ENCODE measurements at regions not wholly inside any gene's neighbourhood (a gene's known extent, or its start where the extent isn't known, plus 50 kb on each side); places are given as distances from the start of the nearest gene placed in this dataset.
A peak's percentile ranks its signal among the peaks of the same experiment; 100 is the strongest.

GRCh38 chr16:86243571-86244154 lies 266.7 kb upstream of the FOXF1 start:
- H3K4me3 ChIP-seq = no peak overlapping the region
- intact Hi-C loops (cut with DNase I) = no loop called here
- no peaks in the 10 kb centered on the region for H3K9me3 ChIP-seq
- peaks cover 7% of the 10 kb centered on the region for H3K4me1 ChIP-seq
- TF ChIP-seq CTCF (IDR thresholded peaks at IDR 0.05) = no peak
- peak overlapping the region; percentile 58 for H3K27ac ChIP-seq
- H3K36me3 ChIP-seq = no peaks in the 10 kb centered on the region
- no peak for ATAC-seq
- no peak for DNase-seq
- peaks cover 5% of the 10 kb centered on the region for H3K27me3 ChIP-seq (ENCODE audit: low read depth)

GRCh38 chr16:86244158-86244557 lies 266.2 kb upstream of the FOXF1 start:
- DNase-seq (no peak), ATAC-seq (no peak)
- Histone ChIP-seq H3K4me1 (peaks cover 7% of the 10 kb centered on the region), H3K36me3 (no peaks in the 10 kb centered on the region), H3K4me3 (no peak overlapping the region), H3K27ac (peak overlapping the region; percentile 58), H3K27me3 (ENCODE audit: low read depth) (peaks cover 5% of the 10 kb centered on the region), H3K9me3 (no peaks in the 10 kb centered on the region)
- TF ChIP-seq CTCF (IDR thresholded peaks at IDR 0.05) = no peak
- intact Hi-C loops (cut with DNase I) = no loop called here

- no peaks in the 10 kb centered on the region for H3K36me3 ChIP-seq
- no peak overlapping the region for H3K27ac ChIP-seq
- TF ChIP-seq CTCF (IDR thresholded peaks at IDR 0.05) = no peak
- peaks cover 7% of the 10 kb centered on the region for H3K4me1 ChIP-seq
- ATAC-seq = no peak
- H3K9me3 ChIP-seq = no peaks in the 10 kb centered on the region
- H3K4me3 ChIP-seq = no peak overlapping the region
- intact Hi-C loops (cut with DNase I) = no loop called here
- DNase-seq = no peak
- H3K27me3 ChIP-seq (ENCODE audit: low read depth) = peaks cover 5% of the 10 kb centered on the region
Measured at GRCh38 chr16:86244936-86245335, 265.4 kb upstream of the FOXF1 start.

DNA sequence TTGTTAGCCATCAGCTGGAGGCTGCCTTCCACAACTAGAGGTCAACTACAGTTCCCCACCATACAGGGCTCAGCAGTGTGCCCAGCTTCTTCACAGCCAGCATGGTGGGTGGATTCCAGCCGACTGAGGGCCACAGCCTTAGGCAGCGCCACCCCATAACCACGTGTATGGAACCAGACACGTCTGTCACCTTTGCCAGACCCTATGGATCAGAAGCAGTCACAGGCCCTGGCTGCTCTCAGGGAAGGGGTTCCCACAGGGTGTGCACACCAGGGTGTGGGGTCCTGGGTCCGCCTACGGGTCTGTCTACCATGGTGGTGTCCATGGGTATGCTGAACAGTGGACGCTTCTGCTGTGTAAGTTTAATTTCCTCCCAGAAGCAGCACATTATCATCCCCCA lies 265.0 kb upstream of the FOXF1 start:
- Histone ChIP-seq H3K4me1 (peaks cover 7% of the 10 kb centered on the region), H3K27me3 (ENCODE audit: low read depth) (peaks cover 5% of the 10 kb centered on the region), H3K9me3 (no peaks in the 10 kb centered on the region), H3K4me3 (no peak overlapping the region), H3K27ac (no peak overlapping the region), H3K36me3 (no peaks in the 10 kb centered on the region)
- DNase-seq = no peak
- intact Hi-C loops (cut with DNase I) = no loop called here
- TF ChIP-seq CTCF (IDR thresholded peaks at IDR 0.05) = no peak
- no peak for ATAC-seq

DNA sequence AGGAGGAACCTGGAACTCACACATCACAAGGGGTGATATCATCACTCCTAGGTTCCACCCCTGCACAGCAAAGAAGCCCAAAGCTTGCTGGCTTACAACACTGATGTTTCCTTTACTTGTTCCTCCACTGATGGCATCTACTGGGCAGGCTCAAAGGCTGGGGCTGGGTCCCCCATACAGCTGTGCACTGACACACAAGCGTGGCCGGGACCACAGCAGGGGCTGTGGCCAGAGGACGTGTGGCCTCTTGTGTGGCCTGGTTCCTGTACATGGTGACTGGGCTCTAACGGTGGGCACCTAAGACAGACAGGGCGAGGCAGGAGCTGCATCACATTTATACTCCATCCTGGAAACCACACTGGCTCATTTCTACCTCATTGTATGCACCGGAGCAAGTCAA lies 264.4 kb upstream of the FOXF1 start:
- Histone ChIP-seq H3K27me3 (ENCODE audit: low read depth) (peaks cover 5% of the 10 kb centered on the region), H3K27ac (no peak overlapping the region), H3K9me3 (no peaks in the 10 kb centered on the region), H3K4me1 (peaks cover 3% of the 10 kb centered on the region), H3K36me3 (no peaks in the 10 kb centered on the region), H3K4me3 (no peak overlapping the region)
- intact Hi-C loops (cut with DNase I) = no loop called here
- no peak for TF ChIP-seq CTCF (IDR thresholded peaks at IDR 0.05)
- DNase-seq = no peak
- ATAC-seq = no peak
